Keratinocyte (primary cell): ENCODE measurements at regions not wholly inside any gene's neighbourhood (a gene's known extent, or its start where the extent isn't known, plus 50 kb on each side); places are given as distances from the start of the nearest gene placed in this dataset.

Experiments used
- EZH2 ChIP-seq: IDR thresholded peaks from one replicate; pipeline ENCODE4 v1.6.1; 2012; ENCODE audit warnings: inconsistent platforms, mild to moderate bottlenecking, low read length, moderate library complexity
- TF ChIP-seq, protein P1 (sequence below), 3 experiments: IDR thresholded peaks in 1 of 3; conservative IDR thresholded peaks in 1 of 3; optimal IDR thresholded peaks in 1 of 3; 2 replicates in 2 of 3; 3 replicates in 1 of 3; pipeline versions ENCODE3 to v1.5.1; 2011; ENCODE audit warnings: low read length in 3 of 3, mild to moderate bottlenecking in 3 of 3, moderate library complexity in 2 of 3, control low read depth in 1 of 3, inconsistent platforms in 1 of 3; ENCODE audit not compliant: insufficient read depth in 2 of 3; ENCODE audit errors: extremely low read depth in 1 of 3

GRCh38 chr4:181659202-181659601 lies 584.0 kb upstream of the TENM3 start:
- TF ChIP-seq, protein P1, sequence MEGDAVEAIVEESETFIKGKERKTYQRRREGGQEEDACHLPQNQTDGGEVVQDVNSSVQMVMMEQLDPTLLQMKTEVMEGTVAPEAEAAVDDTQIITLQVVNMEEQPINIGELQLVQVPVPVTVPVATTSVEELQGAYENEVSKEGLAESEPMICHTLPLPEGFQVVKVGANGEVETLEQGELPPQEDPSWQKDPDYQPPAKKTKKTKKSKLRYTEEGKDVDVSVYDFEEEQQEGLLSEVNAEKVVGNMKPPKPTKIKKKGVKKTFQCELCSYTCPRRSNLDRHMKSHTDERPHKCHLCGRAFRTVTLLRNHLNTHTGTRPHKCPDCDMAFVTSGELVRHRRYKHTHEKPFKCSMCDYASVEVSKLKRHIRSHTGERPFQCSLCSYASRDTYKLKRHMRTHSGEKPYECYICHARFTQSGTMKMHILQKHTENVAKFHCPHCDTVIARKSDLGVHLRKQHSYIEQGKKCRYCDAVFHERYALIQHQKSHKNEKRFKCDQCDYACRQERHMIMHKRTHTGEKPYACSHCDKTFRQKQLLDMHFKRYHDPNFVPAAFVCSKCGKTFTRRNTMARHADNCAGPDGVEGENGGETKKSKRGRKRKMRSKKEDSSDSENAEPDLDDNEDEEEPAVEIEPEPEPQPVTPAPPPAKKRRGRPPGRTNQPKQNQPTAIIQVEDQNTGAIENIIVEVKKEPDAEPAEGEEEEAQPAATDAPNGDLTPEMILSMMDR (optimal IDR thresholded peaks at IDR 0.05 in 1 of 3, IDR thresholded peaks at IDR 0.05 in 1 of 3, conservative IDR thresholded peaks at IDR 0.05 in 1 of 3; ENCODE audit: extremely low read depth in 1 of 3, insufficient read depth in 2 of 3, low read length in 3 of 3), result no peak
- no peak for TF ChIP-seq EZH2
